Skeletal muscle satellite cell (primary cell): ENCODE measurements at regions not wholly inside any gene's neighbourhood (a gene's known extent, or its start where the extent isn't known, plus 50 kb on each side); places are given as distances from the start of the nearest gene placed in this dataset.
"Not testable (repeated sequence)": the region's sequence is repeated elsewhere in the genome, so short reads cannot be mapped to it uniquely, and the experiment has no call there.

Experiments
- H3K27me3 ChIP-seq: 2 replicates; pipeline ENCODE4 v1.7.0; 2013; ENCODE audit warnings: low read length; ENCODE audit not compliant: control insufficient read depth, insufficient read depth
- H3K36me3 ChIP-seq: 2 replicates; pipeline ENCODE4 v1.7.0; 2013; ENCODE audit warnings: mild to moderate bottlenecking, control low read depth, low read length; ENCODE audit not compliant: insufficient read depth
- H3K4me1 ChIP-seq: 2 replicates; pipeline ENCODE4 v1.7.0; 2013; ENCODE audit warnings: low read length; ENCODE audit not compliant: control insufficient read depth, insufficient read depth
- H3K4me2 ChIP-seq: 2 replicates; pipeline ENCODE4 v1.7.0; 2013; ENCODE audit warnings: mild to moderate bottlenecking, low read length
- H3K4me3 ChIP-seq: 2 replicates; pipeline ENCODE4 v1.7.0; 2013; ENCODE audit warnings: low read length
- H3K9ac ChIP-seq: 2 replicates; pipeline ENCODE4 v1.7.0; 2013; ENCODE audit warnings: mild to moderate bottlenecking, low read depth, low read length, moderate library complexity
- H3K9me3 ChIP-seq: replicated peaks from 2 replicates; pipeline ENCODE4 v1.7.0; 2013; ENCODE audit warnings: mild to moderate bottlenecking, control low read depth, low read length

- H3K9ac ChIP-seq, H3K9me3 ChIP-seq, H3K36me3 ChIP-seq, H3K4me3 ChIP-seq, H3K4me2 ChIP-seq, H3K27me3 ChIP-seq: not testable (repeated sequence)
- peaks cover 13% of the 10 kb centered on the region for H3K4me1 ChIP-seq
Observed at GRCh38 chr7:112977244-112977955, 109.2 kb downstream of the GPR85 start.

- no peak overlapping the region for H3K9ac ChIP-seq
- no peak overlapping the region for H3K4me2 ChIP-seq
- no peaks in the 10 kb centered on the region for H3K27me3 ChIP-seq
- peaks cover 6% of the 10 kb centered on the region for H3K4me1 ChIP-seq
- no peaks in the 10 kb centered on the region for H3K36me3 ChIP-seq
- no peaks in the 10 kb centered on the region for H3K9me3 ChIP-seq
- H3K4me3 ChIP-seq: no peak overlapping the region
Observed at GRCh38 chr7:112970771-112971170, 115.9 kb downstream of the GPR85 start.

GRCh38 chr7:112969946-112970345 lies 116.7 kb downstream of the GPR85 start:
- H3K9ac ChIP-seq: no peak overlapping the region
- no peak overlapping the region for H3K4me2 ChIP-seq
- H3K36me3 ChIP-seq: no peaks in the 10 kb centered on the region
- no peaks in the 10 kb centered on the region for H3K27me3 ChIP-seq
- peaks cover 6% of the 10 kb centered on the region for H3K4me1 ChIP-seq
- no peaks in the 10 kb centered on the region for H3K9me3 ChIP-seq
- no peak overlapping the region for H3K4me3 ChIP-seq

GRCh38 chr7:112965506-112965905 lies 121.1 kb downstream of the GPR85 start:
- H3K4me3 ChIP-seq: no peak overlapping the region
- no peak overlapping the region for H3K9ac ChIP-seq
- H3K4me2 ChIP-seq: no peak overlapping the region
- no peaks in the 10 kb centered on the region for H3K27me3 ChIP-seq
- no peaks in the 10 kb centered on the region for H3K4me1 ChIP-seq
- no peaks in the 10 kb centered on the region for H3K36me3 ChIP-seq
- no peaks in the 10 kb centered on the region for H3K9me3 ChIP-seq

- H3K9me3 ChIP-seq: no peaks in the 10 kb centered on the region
- H3K36me3 ChIP-seq: no peaks in the 10 kb centered on the region
- no peak overlapping the region for H3K9ac ChIP-seq
- H3K4me1 ChIP-seq: no peaks in the 10 kb centered on the region
- H3K27me3 ChIP-seq: no peaks in the 10 kb centered on the region
- no peak overlapping the region for H3K4me3 ChIP-seq
- H3K4me2 ChIP-seq: no peak overlapping the region
Observed at GRCh38 chr7:112963634-112964033, 123.0 kb downstream of the GPR85 start.

- Histone ChIP-seq H3K4me2 (no peak overlapping the region), H3K9ac (no peak overlapping the region), H3K9me3 (no peaks in the 10 kb centered on the region)
Observed at GRCh38 chr7:112962815-112963214, 123.8 kb downstream of the GPR85 start.

GRCh38 chr7:112959276-112959675 lies 127.4 kb downstream of the GPR85 start:
- H3K36me3 ChIP-seq: no peaks in the 10 kb centered on the region

More at GRCh38 chr7:112962815-112963214, 123.8 kb downstream of the GPR85 start:
- Histone ChIP-seq H3K4me1 (no peaks in the 10 kb centered on the region), H3K27me3 (no peaks in the 10 kb centered on the region), H3K4me3 (no peak overlapping the region), H3K36me3 (no peaks in the 10 kb centered on the region)

GRCh38 chr7:112958775-112959174 lies 127.9 kb downstream of the GPR85 start:
- Histone ChIP-seq H3K4me2 (no peak overlapping the region), H3K9me3 (no peaks in the 10 kb centered on the region), H3K4me3 (no peak overlapping the region), H3K9ac (no peak overlapping the region), H3K27me3 (no peaks in the 10 kb centered on the region), H3K36me3 (no peaks in the 10 kb centered on the region), H3K4me1 (no peaks in the 10 kb centered on the region)

More at GRCh38 chr7:112959276-112959675, 127.4 kb downstream of the GPR85 start:
- Histone ChIP-seq H3K4me2 (no peak overlapping the region), H3K27me3 (no peaks in the 10 kb centered on the region), H3K9ac (no peak overlapping the region), H3K9me3 (no peaks in the 10 kb centered on the region), H3K4me1 (no peaks in the 10 kb centered on the region), H3K4me3 (no peak overlapping the region)

GRCh38 chr7:112957901-112958300 lies 128.7 kb downstream of the GPR85 start:
- Histone ChIP-seq H3K9ac (no peak overlapping the region), H3K36me3 (no peaks in the 10 kb centered on the region), H3K9me3 (no peaks in the 10 kb centered on the region), H3K4me3 (no peak overlapping the region), H3K27me3 (no peaks in the 10 kb centered on the region), H3K4me2 (no peak overlapping the region), H3K4me1 (no peaks in the 10 kb centered on the region)

- not testable (repeated sequence) for H3K9me3 ChIP-seq, H3K4me2 ChIP-seq, H3K27me3 ChIP-seq, H3K4me1 ChIP-seq, H3K4me3 ChIP-seq, H3K9ac ChIP-seq, H3K36me3 ChIP-seq
Observed at GRCh38 chr7:112953031-112953430, 133.6 kb downstream of the GPR85 start.

GRCh38 chr7:112951070-112951469 lies 135.6 kb downstream of the GPR85 start:
- H3K9me3 ChIP-seq: no peaks in the 10 kb centered on the region
- no peaks in the 10 kb centered on the region for H3K4me1 ChIP-seq
- H3K9ac ChIP-seq: no peak overlapping the region
- no peak overlapping the region for H3K4me3 ChIP-seq
- H3K36me3 ChIP-seq: no peaks in the 10 kb centered on the region
- H3K4me2 ChIP-seq: no peak overlapping the region
- H3K27me3 ChIP-seq: no peaks in the 10 kb centered on the region

- H3K27me3 ChIP-seq, H3K9me3 ChIP-seq, H3K4me3 ChIP-seq, H3K36me3 ChIP-seq, H3K9ac ChIP-seq, H3K4me1 ChIP-seq, H3K4me2 ChIP-seq: not testable (repeated sequence)
Observed at GRCh38 chr7:112949682-112950081, 136.9 kb downstream of the GPR85 start.
